ENCODE measurements at regions not wholly inside any gene's neighbourhood (a gene's known extent, or its start where the extent isn't known, plus 50 kb on each side); places are given as distances from the start of the nearest gene placed in this dataset.

- ATAC-seq (replicated peaks in 1 of 4), result no peak
- ChIA-PET POLR2A (no interaction called here), CTCF (no interaction called here)
- Mint-ChIP-seq H3K4me1 (no peaks in the 10 kb centered on the region), H3K27ac (no peak overlapping the region), H3K36me3 (no peaks in the 10 kb centered on the region), H3K4me3 (no peak overlapping the region), H3K9me3 (no peaks in the 10 kb centered on the region), H3K27me3 (peaks cover 0 to 4% of the 10 kb centered on the region in 2 donors)
- Histone ChIP-seq H3K27me3 (replicated peaks in 1 of 2; ENCODE audit: control insufficient read depth in 2 of 2, extremely low read depth in 1 of 2, insufficient read depth in 2 of 2, low read length in 1 of 2) (no peaks in the 10 kb centered on the region), H3K4me3 (ENCODE audit: control insufficient read depth in 1 of 2, extremely low read depth in 1 of 2, low read length in 1 of 2) (no peak overlapping the region), H3K36me3 (ENCODE audit: control insufficient read depth in 2 of 2, extremely low read depth in 1 of 2, insufficient read depth in 1 of 2, low read length in 1 of 2) (no peaks in the 10 kb centered on the region), H3K4me1 (ENCODE audit: control insufficient read depth in 1 of 2, extremely low read depth in 1 of 2, insufficient read depth in 2 of 2, low read length in 2 of 2) (no peaks in the 10 kb centered on the region), H3K27ac (ENCODE audit: low read length) (no peak overlapping the region), H3K9me3 (no peaks in the 10 kb centered on the region)
- no peak for DNase-seq
- WGBS (ENCODE audit: insufficient coverage), result 80% methylated on average over 2 of the region's 8 CpGs
Observed at GRCh38 chr10:89929282-89930026, 228.1 kb downstream of the KIF20B start.

- CTCF ChIA-PET, result interaction anchor here in 1 of 2 donors (0.5 kb wide), 1 partner anchor 37 kb away, joined by 3 read pairs; no protein-coding TSS in a partner anchor
- 95% methylated on average over 3 of the region's 3 CpGs for WGBS (ENCODE audit: insufficient coverage)
Observed at GRCh38 chr10:89937494-89937893, 236.1 kb downstream of the KIF20B start.

DNA sequence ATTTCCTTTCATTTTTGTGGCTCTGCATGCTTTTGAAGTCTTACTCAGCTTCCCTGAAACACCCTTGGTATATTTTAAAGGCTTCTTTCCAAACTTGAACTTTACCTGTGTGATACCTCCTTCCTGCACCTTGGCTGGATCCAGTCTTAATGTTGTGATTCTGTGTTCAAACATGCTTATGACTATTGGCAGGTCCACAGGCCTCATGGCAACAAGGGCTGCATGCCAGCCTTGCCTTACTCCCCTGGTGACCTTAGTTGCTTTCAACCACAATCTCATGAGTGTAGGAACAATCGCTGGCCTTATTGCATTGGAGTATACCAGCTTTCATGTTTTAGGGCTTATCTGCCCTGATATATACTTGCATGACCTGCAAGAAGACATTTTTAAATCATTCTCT is 238.7 kb downstream of the KIF20B start:
- Mint-ChIP-seq H3K9me3 (peaks cover 0 to 5% (median 0%) of the 10 kb centered on the region in 3 donors), H3K36me3 (no peaks in the 10 kb centered on the region), H3K4me1 (peaks cover 0 to 1% (median under 1%) of the 10 kb centered on the region in 3 donors), H3K27me3 (peaks cover 7 to 9% of the 10 kb centered on the region in 2 donors), H3K27ac (no peak overlapping the region), H3K4me3 (no peak overlapping the region)
- Histone ChIP-seq H3K36me3 (ENCODE audit: control insufficient read depth in 2 of 2, extremely low read depth in 1 of 2, insufficient read depth in 1 of 2, low read length in 1 of 2) (no peaks in the 10 kb centered on the region), H3K27me3 (replicated peaks in 1 of 2; ENCODE audit: control insufficient read depth in 2 of 2, extremely low read depth in 1 of 2, insufficient read depth in 2 of 2, low read length in 1 of 2) (no peaks in the 10 kb centered on the region), H3K27ac (ENCODE audit: low read length) (no peak overlapping the region), H3K4me1 (ENCODE audit: control insufficient read depth in 1 of 2, extremely low read depth in 1 of 2, insufficient read depth in 2 of 2, low read length in 2 of 2) (no peaks in the 10 kb centered on the region), H3K9me3 (no peaks in the 10 kb centered on the region), H3K4me3 (ENCODE audit: control insufficient read depth in 1 of 2, extremely low read depth in 1 of 2, low read length in 1 of 2) (no peak overlapping the region)
- DNase-seq (no peak), ATAC-seq (replicated peaks in 1 of 4) (no peak)
- WGBS (ENCODE audit: insufficient coverage), result 78% methylated on average over 1 of the region's 1 CpG
- ChIA-PET POLR2A (no interaction called here), CTCF (no interaction called here)

More at GRCh38 chr10:89937494-89937893, 236.1 kb downstream of the KIF20B start:
- no peaks in the 10 kb centered on the region for H3K9me3 ChIP-seq
- H3K27me3 ChIP-seq (replicated peaks in 1 of 2; ENCODE audit: control insufficient read depth in 2 of 2, extremely low read depth in 1 of 2, insufficient read depth in 2 of 2, low read length in 1 of 2), result no peaks in the 10 kb centered on the region
- Mint-ChIP-seq H3K27me3 (peaks cover 7 to 9% of the 10 kb centered on the region in 2 donors), H3K36me3 (no peaks in the 10 kb centered on the region), H3K27ac (no peak overlapping the region), H3K4me3 (no peak overlapping the region), H3K9me3 (peaks cover 0 to 5% (median 0%) of the 10 kb centered on the region in 3 donors), H3K4me1 (no peaks in the 10 kb centered on the region)
- H3K4me1 ChIP-seq (ENCODE audit: control insufficient read depth in 1 of 2, extremely low read depth in 1 of 2, insufficient read depth in 2 of 2, low read length in 2 of 2), result no peaks in the 10 kb centered on the region
- no peak overlapping the region for H3K27ac ChIP-seq (ENCODE audit: low read length)
- ATAC-seq (replicated peaks in 1 of 4) (no peak), DNase-seq (no peak)
- POLR2A ChIA-PET, result no interaction called here
- no peak overlapping the region for H3K4me3 ChIP-seq (ENCODE audit: control insufficient read depth in 1 of 2, extremely low read depth in 1 of 2, low read length in 1 of 2)
- no peaks in the 10 kb centered on the region for H3K36me3 ChIP-seq (ENCODE audit: control insufficient read depth in 2 of 2, extremely low read depth in 1 of 2, insufficient read depth in 1 of 2, low read length in 1 of 2)

DNA sequence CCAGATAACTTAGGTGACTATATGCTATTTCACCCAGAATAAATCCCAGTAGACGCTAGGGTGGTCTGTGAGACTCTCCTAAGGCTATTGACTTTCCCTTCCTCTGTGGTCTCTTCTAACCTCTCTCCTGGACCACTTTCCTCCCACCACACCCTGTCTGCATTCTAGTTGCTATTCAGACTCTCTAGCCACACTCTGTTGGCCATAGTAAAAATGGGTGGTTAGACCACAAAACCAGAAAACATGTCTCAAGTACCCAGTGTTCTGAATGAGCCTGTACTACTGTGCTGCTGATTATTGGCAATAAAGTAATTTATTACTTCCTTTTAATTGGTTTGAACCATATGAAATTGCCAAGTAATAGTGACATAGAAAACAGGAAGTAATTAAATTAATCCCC is 240.8 kb downstream of the KIF20B start:
- H3K27ac ChIP-seq (ENCODE audit: low read length), result no peak overlapping the region
- Mint-ChIP-seq H3K4me3 (no peak overlapping the region), H3K27ac (no peak overlapping the region), H3K27me3 (peaks cover 0 to 5% of the 10 kb centered on the region in 2 donors), H3K36me3 (no peaks in the 10 kb centered on the region), H3K9me3 (no peaks in the 10 kb centered on the region), H3K4me1 (peaks cover 11 to 15% (median 12%) of the 10 kb centered on the region in 3 donors)
- H3K9me3 ChIP-seq, result no peaks in the 10 kb centered on the region
- no peaks in the 10 kb centered on the region for H3K27me3 ChIP-seq (replicated peaks in 1 of 2; ENCODE audit: control insufficient read depth in 2 of 2, extremely low read depth in 1 of 2, insufficient read depth in 2 of 2, low read length in 1 of 2)
- POLR2A ChIA-PET, result no interaction called here
- ATAC-seq (replicated peaks in 1 of 4) (no peak), DNase-seq (no peak)
- H3K4me3 ChIP-seq (ENCODE audit: control insufficient read depth in 1 of 2, extremely low read depth in 1 of 2, low read length in 1 of 2), result no peak overlapping the region
- CTCF ChIA-PET, result no interaction called here
- no CpG with 5 or more reads among the region's 1 CpG for WGBS (ENCODE audit: insufficient coverage)
- no peaks in the 10 kb centered on the region for H3K4me1 ChIP-seq (ENCODE audit: control insufficient read depth in 1 of 2, extremely low read depth in 1 of 2, insufficient read depth in 2 of 2, low read length in 2 of 2)
- no peaks in the 10 kb centered on the region for H3K36me3 ChIP-seq (ENCODE audit: control insufficient read depth in 2 of 2, extremely low read depth in 1 of 2, insufficient read depth in 1 of 2, low read length in 1 of 2)

- H3K4me3 Mint-ChIP-seq, result no peak overlapping the region
- no peaks in the 10 kb centered on the region for H3K36me3 Mint-ChIP-seq
- no peak for ATAC-seq (replicated peaks in 1 of 4)
- Histone ChIP-seq H3K4me3 (ENCODE audit: control insufficient read depth in 1 of 2, extremely low read depth in 1 of 2, low read length in 1 of 2) (no peak overlapping the region), H3K4me1 (ENCODE audit: control insufficient read depth in 1 of 2, extremely low read depth in 1 of 2, insufficient read depth in 2 of 2, low read length in 2 of 2) (no peaks in the 10 kb centered on the region), H3K36me3 (ENCODE audit: control insufficient read depth in 2 of 2, extremely low read depth in 1 of 2, insufficient read depth in 1 of 2, low read length in 1 of 2) (no peaks in the 10 kb centered on the region), H3K27me3 (replicated peaks in 1 of 2; ENCODE audit: control insufficient read depth in 2 of 2, extremely low read depth in 1 of 2, insufficient read depth in 2 of 2, low read length in 1 of 2) (no peaks in the 10 kb centered on the region), H3K27ac (ENCODE audit: low read length) (no peak overlapping the region), H3K9me3 (no peaks in the 10 kb centered on the region)
- no CpG with 5 or more reads among the region's 1 CpG for WGBS (ENCODE audit: insufficient coverage)
- H3K4me1 Mint-ChIP-seq, result peaks cover 11 to 15% (median 12%) of the 10 kb centered on the region in 3 donors
- H3K27ac Mint-ChIP-seq, result no peak overlapping the region
- peaks cover 0 to 5% of the 10 kb centered on the region in 2 donors for H3K27me3 Mint-ChIP-seq
- DNase-seq, result no peak
- ChIA-PET CTCF (interaction anchor here in 1 of 2 donors (0.5 kb wide), 1 partner anchor 39 kb away, joined by 3 read pairs; no protein-coding TSS in a partner anchor), POLR2A (no interaction called here)
- H3K9me3 Mint-ChIP-seq, result peaks cover 0 to 7% (median 5%) of the 10 kb centered on the region in 3 donors
Observed at GRCh38 chr10:89944138-89944537, 242.7 kb downstream of the KIF20B start.

GRCh38 chr10:89946106-89946505 is 244.7 kb downstream of the KIF20B start:
- Mint-ChIP-seq H3K27ac (no peak overlapping the region), H3K9me3 (peaks cover 0 to 7% (median 5%) of the 10 kb centered on the region in 3 donors)
- DNase-seq, result peak in 1 of 35 experiments; percentile 20

More at GRCh38 chr10:89946106-89946505, 244.7 kb downstream of the KIF20B start:
- ATAC-seq (replicated peaks in 1 of 4), result no peak
- peaks cover 11 to 15% (median 12%) of the 10 kb centered on the region in 3 donors for H3K4me1 Mint-ChIP-seq
- Histone ChIP-seq H3K36me3 (ENCODE audit: control insufficient read depth in 2 of 2, extremely low read depth in 1 of 2, insufficient read depth in 1 of 2, low read length in 1 of 2) (no peaks in the 10 kb centered on the region), H3K9me3 (no peaks in the 10 kb centered on the region), H3K4me3 (ENCODE audit: control insufficient read depth in 1 of 2, extremely low read depth in 1 of 2, low read length in 1 of 2) (no peak overlapping the region), H3K27me3 (replicated peaks in 1 of 2; ENCODE audit: control insufficient read depth in 2 of 2, extremely low read depth in 1 of 2, insufficient read depth in 2 of 2, low read length in 1 of 2) (no peaks in the 10 kb centered on the region), H3K27ac (ENCODE audit: low read length) (no peak overlapping the region), H3K4me1 (ENCODE audit: control insufficient read depth in 1 of 2, extremely low read depth in 1 of 2, insufficient read depth in 2 of 2, low read length in 2 of 2) (no peaks in the 10 kb centered on the region)
- peaks cover 0 to 3% of the 10 kb centered on the region in 2 donors for H3K27me3 Mint-ChIP-seq
- ChIA-PET POLR2A (interaction anchor here in 1 of 2 donors (1.1 kb wide), 1 partner anchor 1463 kb away, joined by 7 read pairs; no protein-coding TSS in a partner anchor), CTCF (no interaction called here)
- no CpG with 5 or more reads among the region's 3 CpGs for WGBS (ENCODE audit: insufficient coverage)
- H3K4me3 Mint-ChIP-seq, result peak overlapping the region in 1 of 3 donors; percentile 31
- H3K36me3 Mint-ChIP-seq, result no peaks in the 10 kb centered on the region

All from T-cell (primary cell).